Activated B cell treated with CpG ODN at 0.5 μM for 24 hours (primary cell): ENCODE measurements at regions not wholly inside any gene's neighbourhood (a gene's known extent, or its start where the extent isn't known, plus 50 kb on each side); places are given as distances from the start of the nearest gene placed in this dataset.

Experiments
- ATAC-seq: fragments of 200-7000 bp; cut with Tn5 transposase; one replicate; pipeline ENCODE4 v1.10.0; 2021; ENCODE audit warnings: low read depth, mild to moderate bottlenecking, moderate library complexity
- CTCF ChIA-PET: fragments of 350-600 bp; sonication (Branson Sonifier 250); formaldehyde crosslinking; loops from one replicate; lab custom pipeline; 2021; ENCODE audit warnings: antibody characterized with exemption; lab: Charles Lee
- POLR2A ChIA-PET: fragments of 350-600 bp; sonication (Branson Sonifier 250); formaldehyde crosslinking; loops from one replicate; lab custom pipeline; 2021; ENCODE audit warnings: antibody characterized with exemption; lab: Charles Lee
- DNase-seq: peaks from one replicate; pipeline ENCODE4 v3.0.0; 2022
- H3K27ac Mint-ChIP-seq: one replicate; pipeline ENCODE4 v1.8.0; 2020; ENCODE audit warnings: mixed read lengths
- H3K27me3 Mint-ChIP-seq: one replicate; pipeline ENCODE4 v1.8.0; 2021; ENCODE audit warnings: mixed read lengths
- H3K36me3 Mint-ChIP-seq: one replicate; pipeline ENCODE4 v1.8.0; 2021; ENCODE audit warnings: low read depth, mixed read lengths
- H3K4me1 Mint-ChIP-seq: one replicate; pipeline ENCODE4 v1.8.0; 2021; ENCODE audit warnings: mixed read lengths
- H3K4me3 Mint-ChIP-seq: one replicate; pipeline ENCODE4 v1.8.0; 2020; ENCODE audit warnings: mild to moderate bottlenecking, mixed read lengths
- H3K9me3 Mint-ChIP-seq: one replicate; pipeline ENCODE4 v1.8.0; 2020; ENCODE audit warnings: mixed read lengths
- intact Hi-C: fragments of 100-400 bp; cut with micrococcal nuclease; formaldehyde crosslinking; loops from one replicate; pipeline ENCODE4 v1.15.1; 2024
- TF ChIP-seq, protein P1 (sequence below): fragments of 200-600 bp; IDR thresholded peaks from one replicate; pipeline ENCODE4 v1.8.0; 2022; ENCODE audit warnings: antibody characterized with exemption, mild to moderate bottlenecking

DNA sequence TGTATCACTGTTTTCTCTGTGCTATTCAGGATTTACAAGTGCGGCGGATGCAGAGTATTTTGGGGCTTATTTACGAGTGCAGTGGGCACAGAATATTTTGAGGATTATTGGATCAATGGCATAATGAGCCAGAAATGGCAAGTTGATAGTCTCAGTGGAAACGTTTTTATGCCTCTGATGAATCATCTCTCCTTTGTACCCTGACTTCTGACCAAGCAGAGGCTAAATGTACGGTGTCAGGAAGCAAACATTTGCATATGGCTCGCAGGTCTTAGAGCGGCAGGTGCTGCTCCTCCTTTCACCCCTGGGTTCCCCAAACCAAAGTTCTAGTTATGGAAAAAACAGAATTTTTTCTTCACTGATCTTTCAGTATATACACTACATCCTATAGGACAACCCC, 94.5 kb downstream of the LIG4 start:
- no peaks in the 10 kb centered on the region for H3K36me3 Mint-ChIP-seq

DNA sequence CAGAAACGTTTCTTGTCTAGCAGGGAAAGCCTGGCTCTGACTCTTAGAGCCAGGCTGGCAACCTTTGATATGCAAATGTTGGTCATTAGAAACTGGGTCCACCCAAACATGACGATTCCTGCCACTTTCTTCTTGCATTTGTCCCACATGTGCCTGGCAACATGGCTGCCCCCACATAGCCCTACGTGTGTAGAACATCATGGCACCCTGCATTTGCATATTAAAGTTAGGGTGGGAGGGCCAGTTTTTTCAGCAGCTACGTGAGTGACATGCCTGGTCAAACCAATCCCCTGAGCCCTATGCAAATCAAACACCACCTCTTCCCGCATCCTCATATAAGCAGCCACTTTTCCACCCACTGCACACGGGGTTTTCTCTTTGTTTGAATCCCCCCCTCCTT, 95.0 kb downstream of the LIG4 start:
- Mint-ChIP-seq H3K4me3 (no peak overlapping the region), H3K36me3 (no peaks in the 10 kb centered on the region), H3K27me3 (no peaks in the 10 kb centered on the region), H3K27ac (no peak overlapping the region), H3K9me3 (no peaks in the 10 kb centered on the region), H3K4me1 (no peaks in the 10 kb centered on the region)
- ATAC-seq (no peak), DNase-seq (no peak)
- intact Hi-C loops: no loop called here
- TF ChIP-seq, protein P1, sequence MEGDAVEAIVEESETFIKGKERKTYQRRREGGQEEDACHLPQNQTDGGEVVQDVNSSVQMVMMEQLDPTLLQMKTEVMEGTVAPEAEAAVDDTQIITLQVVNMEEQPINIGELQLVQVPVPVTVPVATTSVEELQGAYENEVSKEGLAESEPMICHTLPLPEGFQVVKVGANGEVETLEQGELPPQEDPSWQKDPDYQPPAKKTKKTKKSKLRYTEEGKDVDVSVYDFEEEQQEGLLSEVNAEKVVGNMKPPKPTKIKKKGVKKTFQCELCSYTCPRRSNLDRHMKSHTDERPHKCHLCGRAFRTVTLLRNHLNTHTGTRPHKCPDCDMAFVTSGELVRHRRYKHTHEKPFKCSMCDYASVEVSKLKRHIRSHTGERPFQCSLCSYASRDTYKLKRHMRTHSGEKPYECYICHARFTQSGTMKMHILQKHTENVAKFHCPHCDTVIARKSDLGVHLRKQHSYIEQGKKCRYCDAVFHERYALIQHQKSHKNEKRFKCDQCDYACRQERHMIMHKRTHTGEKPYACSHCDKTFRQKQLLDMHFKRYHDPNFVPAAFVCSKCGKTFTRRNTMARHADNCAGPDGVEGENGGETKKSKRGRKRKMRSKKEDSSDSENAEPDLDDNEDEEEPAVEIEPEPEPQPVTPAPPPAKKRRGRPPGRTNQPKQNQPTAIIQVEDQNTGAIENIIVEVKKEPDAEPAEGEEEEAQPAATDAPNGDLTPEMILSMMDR: no peak
- ChIA-PET POLR2A (no interaction called here), CTCF (no interaction called here)

More for the DNA sequence above, 94.5 kb downstream of the LIG4 start:
- DNase-seq (no peak), ATAC-seq (no peak)
- TF ChIP-seq, protein P1: no peak
- Mint-ChIP-seq H3K27ac (no peak overlapping the region), H3K4me3 (no peak overlapping the region), H3K9me3 (no peaks in the 10 kb centered on the region), H3K4me1 (no peaks in the 10 kb centered on the region), H3K27me3 (no peaks in the 10 kb centered on the region)
- ChIA-PET CTCF (no interaction called here), POLR2A (no interaction called here)
- intact Hi-C loops: no loop called here

DNA sequence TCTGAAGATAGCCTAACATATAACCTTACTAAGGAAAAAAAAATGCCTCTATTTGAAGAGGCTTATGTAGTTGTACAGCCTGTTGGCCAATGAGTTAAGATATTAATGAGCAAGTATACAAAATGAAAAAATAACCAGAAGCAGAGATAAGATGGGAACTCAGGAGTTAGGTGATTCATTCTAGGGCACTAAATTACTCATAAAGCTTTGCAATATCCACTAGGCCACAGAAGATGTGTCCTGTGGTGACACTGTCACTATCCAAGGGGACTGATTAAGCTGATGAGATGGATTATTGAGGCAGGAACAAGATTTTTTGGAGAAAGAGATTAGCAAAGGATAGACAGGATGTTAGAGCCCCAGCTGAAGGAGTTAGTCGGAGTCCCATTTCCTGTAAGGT, 99.6 kb downstream of the LIG4 start:
- ChIA-PET POLR2A (no interaction called here), CTCF (no interaction called here)
- H3K4me3 Mint-ChIP-seq: no peak overlapping the region
- no peak overlapping the region for H3K27ac Mint-ChIP-seq
- no peaks in the 10 kb centered on the region for H3K27me3 Mint-ChIP-seq
- intact Hi-C loops: no loop called here
- H3K9me3 Mint-ChIP-seq: peaks cover 3% of the 10 kb centered on the region
- H3K36me3 Mint-ChIP-seq: no peaks in the 10 kb centered on the region
- ATAC-seq: no peak
- DNase-seq: no peak
- TF ChIP-seq, protein P1: no peak
- H3K4me1 Mint-ChIP-seq: no peaks in the 10 kb centered on the region

DNA sequence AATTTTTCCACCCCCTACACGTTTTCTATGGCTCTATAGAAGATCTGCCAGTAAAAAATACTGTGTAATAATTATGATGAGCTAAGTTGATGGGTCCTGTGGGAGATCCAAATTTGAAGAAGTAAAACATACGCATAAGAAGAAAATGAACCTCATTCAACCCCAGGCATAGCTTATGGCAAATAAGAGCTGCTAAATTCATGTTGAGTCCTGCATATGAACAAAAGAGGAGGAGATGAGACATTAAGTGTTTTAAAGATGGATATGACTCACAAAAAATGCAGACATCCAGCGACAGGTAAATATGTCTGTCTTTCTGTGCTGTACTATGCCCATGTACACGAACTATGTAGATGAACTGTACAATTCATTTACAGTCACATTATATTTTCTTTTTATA, 101.9 kb downstream of the LIG4 start:
- Mint-ChIP-seq H3K4me3 (no peak overlapping the region), H3K9me3 (peaks cover 3% of the 10 kb centered on the region), H3K36me3 (no peaks in the 10 kb centered on the region), H3K27ac (no peak overlapping the region), H3K27me3 (no peaks in the 10 kb centered on the region), H3K4me1 (no peaks in the 10 kb centered on the region)
- TF ChIP-seq, protein P1: no peak
- DNase-seq: no peak
- CTCF ChIA-PET: no interaction called here
- intact Hi-C loops: no loop called here
- POLR2A ChIA-PET: no interaction called here
- ATAC-seq: no peak

DNA sequence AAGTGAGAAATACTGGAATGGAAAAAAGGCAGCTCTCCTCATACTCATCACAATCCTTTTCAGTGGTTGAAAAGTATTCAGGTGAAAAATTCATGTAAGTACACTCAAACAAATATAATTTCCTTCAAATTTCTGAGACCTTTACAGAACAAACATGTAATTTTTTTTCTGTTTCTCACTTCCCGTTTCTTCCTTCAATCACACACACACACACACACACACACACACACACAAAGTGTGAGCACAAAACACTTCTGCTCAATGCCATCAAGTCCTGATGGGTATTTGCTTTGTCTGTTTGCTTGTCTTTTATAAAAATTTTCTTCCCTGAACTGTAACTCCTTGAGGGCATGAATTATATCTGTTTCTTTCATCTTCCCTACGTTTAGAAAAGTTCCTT, 110.6 kb downstream of the LIG4 start:
- intact Hi-C loops: no loop called here
- ATAC-seq (no peak), DNase-seq (no peak)
- Mint-ChIP-seq H3K36me3 (no peaks in the 10 kb centered on the region), H3K9me3 (no peaks in the 10 kb centered on the region), H3K27ac (no peak overlapping the region), H3K4me3 (no peak overlapping the region), H3K27me3 (no peaks in the 10 kb centered on the region), H3K4me1 (no peaks in the 10 kb centered on the region)
- TF ChIP-seq, protein P1: no peak
- ChIA-PET POLR2A (no interaction called here), CTCF (no interaction called here)
